Mesodermal cell (in vitro differentiated cells): ENCODE measurements at regions not wholly inside any gene's neighbourhood (a gene's known extent, or its start where the extent isn't known, plus 50 kb on each side); places are given as distances from the start of the nearest gene placed in this dataset.
"Not testable (repeated sequence)": the region's sequence is repeated elsewhere in the genome, so short reads cannot be mapped to it uniquely, and the experiment has no call there.

Experiments
- H3K27ac ChIP-seq: 2 replicates; pipeline ENCODE4 v1.7.0; 2013; ENCODE audit warnings: mild to moderate bottlenecking, low read depth, low read length, moderate library complexity; ENCODE audit not compliant: severe bottlenecking
- H3K36me3 ChIP-seq: 2 replicates; pipeline ENCODE4 v1.7.1; 2013; ENCODE audit warnings: mild to moderate bottlenecking, low read length, moderate library complexity; ENCODE audit not compliant: control insufficient read depth, insufficient read depth
- H3K4me1 ChIP-seq: one replicate; pipeline ENCODE4 v1.7.1; 2013; ENCODE audit warnings: mild to moderate bottlenecking, low read length; ENCODE audit not compliant: insufficient read depth, control insufficient read depth, poor library complexity, severe bottlenecking
- H3K4me3 ChIP-seq: 2 replicates; pipeline ENCODE4 v1.7.0; 2013; ENCODE audit warnings: low read length, control low read depth, mild to moderate bottlenecking; ENCODE audit not compliant: insufficient read depth, poor library complexity, severe bottlenecking; ENCODE audit errors: extremely low read depth
- H3K9me3 ChIP-seq: 2 replicates; pipeline ENCODE4 v1.7.1; 2013; ENCODE audit warnings: mild to moderate bottlenecking, low read length, moderate library complexity; ENCODE audit not compliant: control insufficient read depth
- WGBS, 2 experiments: methylation state at CpG; one replicate each; pipeline ENCODE4 v1.1.5; 2013; ENCODE audit warnings: missing lambda C conversion rate in 2 of 2; ENCODE audit not compliant: insufficient coverage in 2 of 2; 5-methylcytosine and 5-hydroxymethylcytosine counted together

GRCh38 chr6:71360556-71361335 is 72.1 kb downstream of the OGFRL1 start:
- WGBS, 2 experiments: 96 to 100% methylated on average over 2 to 6 of the region's 9 CpGs
- H3K36me3 ChIP-seq: peaks cover 21% of the 10 kb centered on the region
- not testable (repeated sequence) for H3K4me1 ChIP-seq, H3K4me3 ChIP-seq, H3K27ac ChIP-seq, H3K9me3 ChIP-seq

- no peak overlapping the region for H3K4me3 ChIP-seq
- H3K4me1 ChIP-seq: peaks cover 13% of the 10 kb centered on the region
- H3K36me3 ChIP-seq: peaks cover 46% of the 10 kb centered on the region
- H3K9me3 ChIP-seq: peaks cover 2% of the 10 kb centered on the region
- no peak overlapping the region for H3K27ac ChIP-seq
- no CpG with 5 or more reads among the region's 4 CpGs for WGBS, 2 experiments
These were observed 76.4 kb downstream of the OGFRL1 start for GRCh38 chr6:71364889-71365542.

GRCh38 chr6:71367756-71368155 is 79.1 kb downstream of the OGFRL1 start:
- peaks cover 13% of the 10 kb centered on the region for H3K4me1 ChIP-seq
- WGBS, 2 experiments: 92 to 100% methylated on average over 1 to 2 of the region's 3 CpGs
- H3K4me3 ChIP-seq: no peak overlapping the region
- H3K9me3 ChIP-seq: no peaks in the 10 kb centered on the region
- peaks cover 62% of the 10 kb centered on the region for H3K36me3 ChIP-seq
- peak overlapping the region; percentile 34 for H3K27ac ChIP-seq

GRCh38 chr6:71368284-71368683 is 79.7 kb downstream of the OGFRL1 start:
- Histone ChIP-seq H3K4me1 (peaks cover 13% of the 10 kb centered on the region), H3K27ac (peak overlapping the region; percentile 34), H3K9me3 (no peaks in the 10 kb centered on the region), H3K4me3 (no peak overlapping the region), H3K36me3 (peaks cover 61% of the 10 kb centered on the region)
- WGBS, 2 experiments: 100% methylated on average over 1 of the region's 2 CpGs; no CpG with 5 or more reads in 1 of the 2 experiments

- Histone ChIP-seq H3K36me3 (peaks cover 45% of the 10 kb centered on the region), H3K4me1 (peaks cover 18% of the 10 kb centered on the region), H3K4me3 (no peak overlapping the region), H3K27ac (no peak overlapping the region), H3K9me3 (no peaks in the 10 kb centered on the region)
- 83 to 100% methylated on average over 1 of the region's 1 CpG for WGBS, 2 experiments
These were observed 82.9 kb downstream of the OGFRL1 start for GRCh38 chr6:71371559-71371958.

GRCh38 chr6:71373943-71374342 is 85.3 kb downstream of the OGFRL1 start:
- no peak overlapping the region for H3K4me3 ChIP-seq
- H3K36me3 ChIP-seq: peaks cover 32% of the 10 kb centered on the region
- H3K9me3 ChIP-seq: no peaks in the 10 kb centered on the region
- peaks cover 9% of the 10 kb centered on the region for H3K4me1 ChIP-seq
- H3K27ac ChIP-seq: no peak overlapping the region
- 100% methylated on average over 1 of the region's 1 CpG; no CpG with 5 or more reads in 1 of the 2 experiments for WGBS, 2 experiments

GRCh38 chr6:71375676-71376075 is 87.1 kb downstream of the OGFRL1 start:
- no CpG with 5 or more reads among the region's 1 CpG for WGBS, 2 experiments
- no peak overlapping the region for H3K27ac ChIP-seq
- H3K36me3 ChIP-seq: peaks cover 24% of the 10 kb centered on the region
- no peaks in the 10 kb centered on the region for H3K9me3 ChIP-seq
- H3K4me1 ChIP-seq: peaks cover 9% of the 10 kb centered on the region
- H3K4me3 ChIP-seq: no peak overlapping the region

GRCh38 chr6:71376830-71377229 is 88.2 kb downstream of the OGFRL1 start:
- peaks cover 14% of the 10 kb centered on the region for H3K36me3 ChIP-seq
- H3K27ac ChIP-seq: no peak overlapping the region

GRCh38 chr6:71383476-71383875 is 94.9 kb downstream of the OGFRL1 start:
- Histone ChIP-seq H3K36me3 (peaks cover 11% of the 10 kb centered on the region), H3K9me3 (no peaks in the 10 kb centered on the region), H3K4me1 (peaks cover 14% of the 10 kb centered on the region), H3K27ac (no peak overlapping the region), H3K4me3 (no peak overlapping the region)
- WGBS, 2 experiments: 77% methylated on average over 3 of the region's 4 CpGs

More at GRCh38 chr6:71376830-71377229, 88.2 kb downstream of the OGFRL1 start:
- Histone ChIP-seq H3K9me3 (no peaks in the 10 kb centered on the region), H3K4me1 (peaks cover 9% of the 10 kb centered on the region), H3K4me3 (no peak overlapping the region)
- WGBS, 2 experiments: no CpG with 5 or more reads among the region's 2 CpGs

GRCh38 chr6:71383901-71384489 is 95.4 kb downstream of the OGFRL1 start:
- H3K27ac ChIP-seq: no peak overlapping the region
- peaks cover 19% of the 10 kb centered on the region for H3K4me1 ChIP-seq
- WGBS, 2 experiments: 43 to 100% methylated on average over 1 to 2 of the region's 5 CpGs
- no peak overlapping the region for H3K4me3 ChIP-seq
- no peaks in the 10 kb centered on the region for H3K9me3 ChIP-seq
- H3K36me3 ChIP-seq: peaks cover 8% of the 10 kb centered on the region
